ENCODE measurements at regions not wholly inside any gene's neighbourhood (a gene's known extent, or its start where the extent isn't known, plus 50 kb on each side); places are given as distances from the start of the nearest gene placed in this dataset.

GRCh38 chr3:115476472-115476871 is 146.8 kb upstream of the GAP43 start:
- DNase-seq = no peak

- DNase-seq = no peak
These were observed 145.0 kb upstream of the GAP43 start for GRCh38 chr3:115478359-115478758.

GRCh38 chr3:115486880-115487279 is 136.4 kb upstream of the GAP43 start:
- no peak for DNase-seq

GRCh38 chr3:115487968-115488367 is 135.3 kb upstream of the GAP43 start:
- DNase-seq = no peak

- DNase-seq = no peak
These were observed 134.9 kb upstream of the GAP43 start for GRCh38 chr3:115488409-115488808.

GRCh38 chr3:115494826-115495225 is 128.5 kb upstream of the GAP43 start:
- no peak for DNase-seq

GRCh38 chr3:115498421-115498820 is 124.9 kb upstream of the GAP43 start:
- no peak for DNase-seq

- no peak for DNase-seq
These were observed 124.4 kb upstream of the GAP43 start for GRCh38 chr3:115498898-115499297.

- no peak for DNase-seq
These were observed 123.6 kb upstream of the GAP43 start for GRCh38 chr3:115499666-115500065.

- DNase-seq = no peak
These were observed 122.5 kb upstream of the GAP43 start for GRCh38 chr3:115500795-115501194.

- no peak for DNase-seq
These were observed 121.2 kb upstream of the GAP43 start for GRCh38 chr3:115502128-115502527.

- DNase-seq = no peak
These were observed 119.9 kb upstream of the GAP43 start for GRCh38 chr3:115503394-115503793.

GRCh38 chr3:115508562-115508961 is 114.7 kb upstream of the GAP43 start:
- no peak for DNase-seq

GRCh38 chr3:115512565-115513415 is 110.5 kb upstream of the GAP43 start:
- peak; percentile 25 for DNase-seq

GRCh38 chr3:115513416-115513800 is 109.9 kb upstream of the GAP43 start:
- no peak for DNase-seq

- no peak for DNase-seq
These were observed 105.8 kb upstream of the GAP43 start for GRCh38 chr3:115517457-115518050.

- DNase-seq = no peak
These were observed 105.0 kb upstream of the GAP43 start for GRCh38 chr3:115518100-115518852.

- DNase-seq = no peak
These were observed 103.1 kb upstream of the GAP43 start for GRCh38 chr3:115520241-115520640.

GRCh38 chr3:115520651-115521245 is 102.6 kb upstream of the GAP43 start:
- DNase-seq = no peak

- no peak for DNase-seq
These were observed 99.9 kb upstream of the GAP43 start for GRCh38 chr3:115523458-115523857.

GRCh38 chr3:115524549-115524948 is 98.8 kb upstream of the GAP43 start:
- no peak for DNase-seq

GRCh38 chr3:115525731-115526130 is 97.6 kb upstream of the GAP43 start:
- DNase-seq = no peak

GRCh38 chr3:115533218-115533617 is 90.1 kb upstream of the GAP43 start:
- DNase-seq = no peak
